ENCODE measurements at regions not wholly inside any gene's neighbourhood (a gene's known extent, or its start where the extent isn't known, plus 50 kb on each side); places are given as distances from the start of the nearest gene placed in this dataset.

DNA sequence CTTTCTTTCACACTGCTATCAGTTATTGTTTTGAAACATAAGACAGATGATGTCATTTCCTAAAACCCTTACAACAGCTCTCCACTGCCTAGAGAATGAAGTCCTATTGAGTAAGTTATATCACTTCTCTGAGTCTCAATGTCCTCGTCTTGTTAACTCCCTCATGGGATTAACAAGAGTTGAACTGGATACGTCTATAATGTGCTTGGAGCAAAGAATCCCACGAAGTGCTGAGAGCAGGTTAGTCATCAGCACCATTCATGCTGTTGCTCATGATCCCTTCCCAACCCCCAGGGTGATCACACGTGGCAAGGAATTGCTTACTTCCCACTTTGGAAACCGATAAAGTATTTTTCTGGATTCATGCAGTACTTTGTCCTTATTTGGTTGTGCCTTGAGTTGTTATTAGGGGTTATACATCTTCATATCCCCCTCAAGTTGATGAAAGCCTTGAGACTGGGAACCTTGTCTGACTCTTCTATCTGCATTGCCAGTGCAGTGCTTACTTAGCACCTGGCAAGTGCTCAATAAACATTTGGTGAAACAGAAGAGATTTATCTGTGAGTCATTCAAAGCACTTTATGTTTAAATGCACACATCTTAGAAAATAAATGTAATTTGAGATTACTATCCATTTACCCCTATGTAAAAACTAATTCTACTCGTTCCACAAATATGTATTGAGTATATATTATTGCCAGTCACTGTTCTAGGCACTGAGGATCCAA lies 487.5 kb downstream of the EPM2A start:
- no peak for DNase-seq (ENCODE audit: low spot score)

DNA sequence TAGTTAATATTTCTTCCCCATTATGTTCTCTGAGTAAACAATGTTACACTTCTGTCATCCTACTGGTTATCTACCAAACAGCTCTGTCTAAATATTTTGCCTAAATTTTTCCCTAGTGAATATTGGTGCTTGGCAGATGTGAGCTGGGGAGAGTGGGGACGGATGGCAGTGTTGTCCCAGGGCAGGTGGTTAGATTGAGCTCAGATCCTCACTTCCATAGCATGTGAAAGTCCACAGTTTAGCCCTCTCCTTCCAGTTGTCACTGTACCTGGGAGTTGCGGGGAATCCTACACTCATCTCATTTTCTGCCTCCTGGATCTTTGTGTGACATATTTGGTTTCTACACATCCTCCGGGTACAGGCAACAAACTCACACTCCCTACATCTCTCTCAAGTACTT lies 484.9 kb downstream of the EPM2A start:
- DNase-seq (ENCODE audit: low spot score) = no peak

DNA sequence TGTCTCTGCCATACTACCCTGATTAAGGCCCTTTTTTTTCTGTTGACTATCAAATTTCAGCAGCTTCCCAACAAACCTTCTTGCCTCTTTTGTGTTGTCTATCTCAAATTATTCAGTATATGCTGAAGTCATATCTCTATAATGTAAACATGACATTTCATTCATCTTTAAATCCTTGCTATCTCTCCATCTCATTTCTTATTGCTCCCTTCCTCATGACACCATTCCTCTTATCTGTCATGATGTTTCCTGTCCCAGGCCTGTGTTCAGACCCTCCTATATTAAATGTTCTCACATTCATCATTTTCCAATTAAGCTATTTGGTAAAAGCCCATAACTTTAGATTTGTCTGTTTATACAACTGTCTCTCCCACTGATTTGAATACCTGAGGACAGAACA lies 482.6 kb downstream of the EPM2A start:
- DNase-seq (ENCODE audit: low spot score) = no peak

DNA sequence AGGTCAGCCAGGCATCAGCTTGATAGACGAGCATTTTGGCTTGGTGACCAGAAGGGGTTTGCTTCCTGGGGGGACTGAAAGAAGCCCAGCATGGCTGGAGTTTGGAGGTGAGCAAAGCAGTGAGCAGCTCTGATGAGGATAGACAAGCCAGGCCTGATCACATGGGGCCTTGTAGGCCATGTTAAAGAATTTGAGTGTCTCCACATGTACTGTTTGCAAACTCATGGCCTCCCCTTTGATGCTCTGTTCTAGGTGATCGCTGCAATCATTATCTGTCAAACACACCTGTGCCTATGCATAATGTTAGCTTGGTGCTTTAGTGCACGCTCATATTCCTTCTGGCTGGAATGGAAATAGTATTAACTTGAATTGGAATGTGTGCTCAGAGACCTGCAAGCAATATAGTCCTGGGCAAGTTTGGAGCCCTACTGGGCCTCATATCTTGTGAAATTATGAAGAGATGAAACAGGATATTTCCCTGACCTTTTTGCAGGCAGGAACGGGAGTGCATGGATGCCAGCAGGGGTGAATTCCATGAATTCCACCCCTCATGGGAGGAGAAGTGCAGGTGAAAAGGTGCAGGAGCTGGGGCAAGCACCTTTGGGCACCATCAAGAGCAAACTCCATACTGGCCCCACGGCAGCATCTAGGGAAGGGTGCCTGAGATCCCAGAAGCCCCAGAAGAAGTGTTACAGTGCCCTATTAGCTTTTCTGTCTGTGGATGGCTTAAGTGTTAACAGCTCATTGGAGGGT lies 480.5 kb downstream of the EPM2A start:
- no peak for DNase-seq (ENCODE audit: low spot score)

DNA sequence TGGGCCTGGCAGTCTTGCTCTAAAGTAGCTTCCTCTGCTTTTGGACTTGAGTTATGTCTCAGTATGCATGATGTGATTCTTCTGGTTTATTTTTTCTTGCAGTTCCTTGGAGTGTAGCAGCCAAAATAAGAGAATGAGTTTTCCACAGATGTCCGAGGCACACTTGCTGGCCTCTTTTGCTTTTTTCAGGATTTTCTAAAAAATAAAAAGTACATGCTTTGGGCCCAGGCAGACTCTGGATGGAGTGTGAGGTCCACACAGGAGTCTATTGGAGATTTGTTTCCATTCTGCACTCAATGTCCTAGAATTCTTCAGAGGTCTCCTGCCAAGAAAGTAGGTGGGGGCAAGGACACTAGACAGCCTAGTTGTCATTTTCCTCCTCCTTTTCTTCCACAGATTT lies 477.6 kb downstream of the EPM2A start:
- no peak for DNase-seq (ENCODE audit: low spot score)

DNA sequence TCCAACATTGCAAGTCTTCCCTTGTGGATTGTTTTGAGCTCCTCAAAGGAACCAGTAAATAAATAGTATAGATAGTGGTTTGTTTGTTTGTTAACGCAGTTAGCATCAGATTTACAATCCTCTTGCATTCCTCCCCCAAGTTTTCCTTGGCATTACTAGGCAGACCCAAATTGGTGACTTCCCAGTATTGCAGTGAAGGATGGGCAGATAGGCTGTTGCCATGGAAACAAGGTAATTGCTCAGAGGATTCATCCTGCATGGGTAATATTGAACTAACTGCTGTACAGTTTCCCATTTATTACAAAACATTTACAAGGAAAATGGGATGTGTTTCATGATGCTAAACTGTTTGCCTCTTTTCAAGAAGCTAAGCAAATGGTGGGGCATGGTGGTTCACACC lies 477.2 kb downstream of the EPM2A start:
- DNase-seq (ENCODE audit: low spot score) = no peak

GRCh38 chr6:145260484-145261175 lies 474.7 kb downstream of the EPM2A start:
- DNase-seq (ENCODE audit: low spot score) = no peak

- no peak for DNase-seq (ENCODE audit: low spot score)
Measured at GRCh38 chr6:145261758-145262157, 473.6 kb downstream of the EPM2A start.

- no peak for DNase-seq (ENCODE audit: low spot score)
Measured at GRCh38 chr6:145262771-145263170, 472.5 kb downstream of the EPM2A start.

GRCh38 chr6:145263778-145264211 lies 471.5 kb downstream of the EPM2A start:
- no peak for DNase-seq (ENCODE audit: low spot score)

- no peak for DNase-seq (ENCODE audit: low spot score)
Measured at GRCh38 chr6:145266432-145267075, 468.8 kb downstream of the EPM2A start.

DNA sequence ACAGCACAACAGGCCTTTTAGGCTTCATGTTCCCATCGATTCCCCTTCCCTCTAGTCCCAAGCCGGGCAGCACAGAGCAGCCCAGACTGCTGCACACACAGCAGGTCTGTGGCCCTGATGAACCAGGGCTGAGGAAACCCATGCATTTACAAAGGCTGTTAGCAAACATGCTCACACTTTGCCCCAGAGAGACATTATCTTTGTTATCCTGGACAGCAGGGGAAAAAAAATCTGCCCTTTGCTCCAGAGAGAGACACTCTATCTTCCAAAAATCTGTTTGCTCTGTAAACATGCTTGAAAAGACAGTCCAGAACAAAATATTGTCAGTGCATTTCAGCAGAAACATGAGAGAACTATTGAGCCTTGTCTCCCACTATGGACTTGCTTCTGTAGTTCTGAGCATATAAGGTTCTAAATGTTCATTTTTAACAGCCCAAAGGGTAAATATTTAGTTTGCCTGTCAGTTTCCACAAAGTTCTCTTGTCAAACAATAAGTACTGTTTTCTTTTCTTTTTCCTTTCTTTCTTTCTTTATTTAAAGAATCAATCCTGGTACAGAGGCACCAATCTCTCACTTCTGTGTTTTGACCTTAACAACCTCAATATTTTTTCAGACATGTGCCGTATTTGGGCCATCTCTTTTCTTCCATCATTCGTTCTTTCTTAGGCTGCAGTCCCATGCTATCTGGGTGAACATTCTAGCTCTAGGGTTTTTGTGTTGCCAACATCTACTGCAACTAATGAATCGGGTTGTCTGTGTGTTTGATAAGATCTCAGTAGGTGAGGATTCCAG lies 468.0 kb downstream of the EPM2A start:
- DNase-seq (ENCODE audit: low spot score) = peak; percentile 25

DNA sequence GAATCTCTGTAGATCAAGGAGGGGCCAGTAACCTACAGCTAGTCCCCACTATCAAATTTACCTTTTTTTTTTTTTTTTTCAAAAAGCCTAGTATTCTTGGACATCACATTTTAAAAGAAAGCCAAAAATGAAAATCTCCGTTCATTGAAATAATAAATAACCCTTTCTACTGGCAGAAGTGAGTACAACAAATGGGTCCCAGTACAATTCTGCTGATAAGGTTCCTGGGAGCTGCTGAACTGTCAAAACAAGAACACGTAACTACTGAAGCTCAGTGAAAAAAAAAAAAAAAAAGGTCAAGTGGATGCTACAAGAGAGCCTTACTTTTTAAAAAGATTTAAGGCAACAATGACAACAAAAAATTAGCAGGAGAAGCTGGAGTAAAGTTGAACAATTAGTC lies 464.9 kb downstream of the EPM2A start:
- no peak for DNase-seq (ENCODE audit: low spot score)

- no peak for DNase-seq (ENCODE audit: low spot score)
Measured at GRCh38 chr6:145271040-145271439, 464.3 kb downstream of the EPM2A start.

- no peak for DNase-seq (ENCODE audit: low spot score)
Measured at GRCh38 chr6:145271577-145271976, 463.7 kb downstream of the EPM2A start.

DNA sequence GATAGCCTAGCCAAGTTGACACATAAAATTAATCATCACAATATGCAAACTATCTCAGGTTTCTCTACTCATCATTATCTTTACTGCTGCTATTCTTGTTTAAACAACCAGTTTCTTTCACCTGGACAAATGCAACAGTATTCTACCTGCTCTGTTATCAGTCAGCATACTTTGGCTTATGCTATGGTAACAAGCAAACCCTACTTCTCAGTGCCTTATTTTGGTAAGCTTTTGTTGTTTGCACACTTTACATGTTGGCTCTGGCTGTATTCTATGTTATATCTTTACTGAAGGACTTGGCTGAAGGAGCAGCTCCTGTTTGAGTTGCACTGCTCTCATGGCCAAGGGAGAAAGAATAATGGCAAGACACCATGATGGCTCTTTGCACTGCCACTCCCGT lies 463.1 kb downstream of the EPM2A start:
- no peak for DNase-seq (ENCODE audit: low spot score)

- DNase-seq (ENCODE audit: low spot score) = no peak
Measured at GRCh38 chr6:145273136-145273535, 462.2 kb downstream of the EPM2A start.

GRCh38 chr6:145274083-145274482 lies 461.2 kb downstream of the EPM2A start:
- no peak for DNase-seq (ENCODE audit: low spot score)

DNA sequence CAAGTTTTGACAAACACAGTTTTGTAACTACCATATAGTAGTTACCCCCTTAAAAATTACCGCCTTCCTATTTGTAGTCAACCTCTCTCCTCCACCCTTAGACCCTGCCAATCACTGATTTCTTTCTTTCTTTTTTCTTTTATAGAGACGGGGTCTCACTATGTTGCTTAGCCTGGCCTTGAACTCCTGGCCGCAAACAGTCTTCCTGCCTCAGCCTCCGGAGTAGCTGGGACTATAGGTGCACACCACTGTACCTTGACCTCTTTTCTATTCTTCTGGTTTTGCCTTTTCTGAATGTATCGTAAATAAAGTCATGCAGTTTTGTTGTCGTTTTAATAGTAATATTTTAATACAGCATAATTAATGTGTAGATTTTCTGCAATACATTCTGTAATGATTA lies 460.3 kb downstream of the EPM2A start:
- no peak for DNase-seq (ENCODE audit: low spot score)

- no peak for DNase-seq (ENCODE audit: low spot score)
Measured at GRCh38 chr6:145275787-145276186, 459.5 kb downstream of the EPM2A start.

GRCh38 chr6:145276756-145277155 lies 458.6 kb downstream of the EPM2A start:
- DNase-seq (ENCODE audit: low spot score) = no peak

Measured in HuH-7.5 (cell line).